ENCODE measurements at regions not wholly inside any gene's neighbourhood (a gene's known extent, or its start where the extent isn't known, plus 50 kb on each side); places are given as distances from the start of the nearest gene placed in this dataset.

- no peak for DNase-seq
Observed at GRCh38 chr21:41086569-41086968, 81.4 kb upstream of the BACE2 start.

- no peak for DNase-seq
Observed at GRCh38 chr21:41090981-41091380, 77.0 kb upstream of the BACE2 start.

GRCh38 chr21:41091616-41092015 is 76.3 kb upstream of the BACE2 start:
- DNase-seq, result no peak

- DNase-seq, result no peak
Observed at GRCh38 chr21:41092312-41092711, 75.6 kb upstream of the BACE2 start.

GRCh38 chr21:41095983-41096382 is 72.0 kb upstream of the BACE2 start:
- DNase-seq, result no peak

GRCh38 chr21:41098076-41098475 is 69.9 kb upstream of the BACE2 start:
- no peak for DNase-seq

GRCh38 chr21:41098481-41099042 is 69.4 kb upstream of the BACE2 start:
- DNase-seq, result no peak

GRCh38 chr21:41100826-41101550 is 67.0 kb upstream of the BACE2 start:
- DNase-seq, result no peak

- no peak for DNase-seq
Observed at GRCh38 chr21:41102281-41102680, 65.7 kb upstream of the BACE2 start.

GRCh38 chr21:41107602-41108001 is 60.4 kb upstream of the BACE2 start:
- no peak for DNase-seq

- DNase-seq, result no peak
Observed at GRCh38 chr21:41108668-41109585, 59.0 kb upstream of the BACE2 start.

- DNase-seq, result no peak
Observed at GRCh38 chr21:41110161-41110560, 57.8 kb upstream of the BACE2 start.

GRCh38 chr21:41110664-41111063 is 57.3 kb upstream of the BACE2 start:
- no peak for DNase-seq

- DNase-seq, result no peak
Observed at GRCh38 chr21:41111681-41112080, 56.3 kb upstream of the BACE2 start.

- DNase-seq, result no peak
Observed at GRCh38 chr21:41112740-41113692, 54.9 kb upstream of the BACE2 start.

- DNase-seq, result no peak
Observed at GRCh38 chr21:41115851-41116250, 52.1 kb upstream of the BACE2 start.
